ENCODE measurements at regions not wholly inside any gene's neighbourhood (a gene's known extent, or its start where the extent isn't known, plus 50 kb on each side); places are given as distances from the start of the nearest gene placed in this dataset.
A peak's percentile ranks its signal among the peaks of the same experiment; 100 is the strongest.

GRCh38 chr11:21888814-21889213 lies 304.1 kb upstream of the ANO5 start:
- Mint-ChIP-seq H3K27ac (no peak overlapping the region), H3K9me3 (no peaks in the 10 kb centered on the region), H3K4me3 (no peak overlapping the region), H3K36me3 (ENCODE audit: low read depth) (no peaks in the 10 kb centered on the region), H3K4me1 (peaks cover 20% of the 10 kb centered on the region), H3K27me3 (ENCODE audit: low read depth) (no peaks in the 10 kb centered on the region)
- TF ChIP-seq CTCF (IDR thresholded peaks at IDR 0.05; ENCODE audit: unreplicated experiment in 3 of 3) = no peak

GRCh38 chr11:21892736-21893564 lies 299.9 kb upstream of the ANO5 start:
- TF ChIP-seq CTCF (IDR thresholded peaks at IDR 0.05; ENCODE audit: unreplicated experiment in 3 of 3) = no peak

GRCh38 chr11:21893565-21893867 lies 299.4 kb upstream of the ANO5 start:
- peak overlapping the region in 1 of 3 experiments; percentile 8 for H3K27ac Mint-ChIP-seq
- H3K4me1 Mint-ChIP-seq = peaks cover 20% of the 10 kb centered on the region
- H3K27me3 Mint-ChIP-seq (ENCODE audit: low read depth) = no peaks in the 10 kb centered on the region
- H3K4me3 Mint-ChIP-seq = no peak overlapping the region
- no peaks in the 10 kb centered on the region for H3K36me3 Mint-ChIP-seq (ENCODE audit: low read depth)
- TF ChIP-seq CTCF (IDR thresholded peaks at IDR 0.05; ENCODE audit: unreplicated experiment in 3 of 3) = no peak
- no peaks in the 10 kb centered on the region for H3K9me3 Mint-ChIP-seq

More at GRCh38 chr11:21892736-21893564, 299.9 kb upstream of the ANO5 start:
- Mint-ChIP-seq H3K4me3 (no peak overlapping the region), H3K36me3 (ENCODE audit: low read depth) (no peaks in the 10 kb centered on the region), H3K27ac (peak overlapping the region in 1 of 3 experiments; percentile 8), H3K9me3 (no peaks in the 10 kb centered on the region), H3K27me3 (ENCODE audit: low read depth) (no peaks in the 10 kb centered on the region), H3K4me1 (peaks cover 20% of the 10 kb centered on the region)

- H3K4me1 Mint-ChIP-seq = peaks cover 20% of the 10 kb centered on the region
- no peak for TF ChIP-seq CTCF (IDR thresholded peaks at IDR 0.05; ENCODE audit: unreplicated experiment in 3 of 3)
- H3K36me3 Mint-ChIP-seq (ENCODE audit: low read depth) = no peaks in the 10 kb centered on the region
- H3K4me3 Mint-ChIP-seq = no peak overlapping the region
- no peak overlapping the region for H3K27ac Mint-ChIP-seq
- H3K9me3 Mint-ChIP-seq = no peaks in the 10 kb centered on the region
- no peaks in the 10 kb centered on the region for H3K27me3 Mint-ChIP-seq (ENCODE audit: low read depth)
These were observed 298.4 kb upstream of the ANO5 start for GRCh38 chr11:21894492-21894891.

DNA sequence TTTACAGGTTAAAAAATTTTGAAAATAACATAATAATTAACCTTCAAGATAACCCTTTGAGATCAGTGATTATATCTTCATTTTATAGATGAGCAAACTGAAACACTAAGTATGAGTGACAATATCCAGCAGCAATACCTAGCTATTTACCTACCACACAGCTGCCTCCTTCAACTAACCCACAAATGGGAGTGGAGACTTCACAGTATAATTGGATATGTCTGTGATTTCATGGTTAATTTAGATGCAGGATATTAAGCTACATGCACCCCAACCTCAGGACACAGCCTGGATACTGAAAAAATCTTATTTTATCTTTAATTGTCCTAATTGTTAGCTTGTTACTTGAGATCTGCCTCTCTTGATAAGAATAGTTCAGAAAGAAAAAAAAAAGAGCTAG lies 297.2 kb upstream of the ANO5 start:
- Mint-ChIP-seq H3K9me3 (no peaks in the 10 kb centered on the region), H3K4me1 (peaks cover 20% of the 10 kb centered on the region), H3K27ac (no peak overlapping the region), H3K27me3 (ENCODE audit: low read depth) (no peaks in the 10 kb centered on the region), H3K36me3 (ENCODE audit: low read depth) (no peaks in the 10 kb centered on the region), H3K4me3 (no peak overlapping the region)
- no peak for TF ChIP-seq CTCF (IDR thresholded peaks at IDR 0.05; ENCODE audit: unreplicated experiment in 3 of 3)

- H3K4me3 Mint-ChIP-seq = peak overlapping the region in 1 of 3 experiments; percentile 25
- H3K9me3 Mint-ChIP-seq = no peaks in the 10 kb centered on the region
- no peak overlapping the region for H3K27ac Mint-ChIP-seq
- no peaks in the 10 kb centered on the region for H3K36me3 Mint-ChIP-seq (ENCODE audit: low read depth)
- H3K4me1 Mint-ChIP-seq = peaks cover 20% of the 10 kb centered on the region
- no peaks in the 10 kb centered on the region for H3K27me3 Mint-ChIP-seq (ENCODE audit: low read depth)
- no peak for TF ChIP-seq CTCF (IDR thresholded peaks at IDR 0.05; ENCODE audit: unreplicated experiment in 3 of 3)
These were observed 296.7 kb upstream of the ANO5 start for GRCh38 chr11:21896216-21896615.
